Neural crest cell (in vitro differentiated cells): ENCODE measurements at regions not wholly inside any gene's neighbourhood (a gene's known extent, or its start where the extent isn't known, plus 50 kb on each side); places are given as distances from the start of the nearest gene placed in this dataset.

Source experiments
- DNase-seq: peaks from one replicate; pipeline ENCODE4 v3.0.0; 2021; ENCODE audit warnings: low read depth, mixed read lengths, low spot score
- H3K27ac Mint-ChIP-seq: one replicate; pipeline ENCODE4 v1.8.0; 2021; ENCODE audit warnings: mild to moderate bottlenecking, mixed read lengths; ENCODE audit not compliant: unreplicated experiment
- H3K27me3 Mint-ChIP-seq: 2 replicates; pipeline ENCODE4 v1.8.0; 2021; ENCODE audit warnings: low read depth, mild to moderate bottlenecking, mixed read lengths
- H3K36me3 Mint-ChIP-seq: 2 replicates; pipeline ENCODE4 v1.8.0; 2021; ENCODE audit warnings: low read depth, mild to moderate bottlenecking, mixed read lengths
- H3K4me1 Mint-ChIP-seq: 2 replicates; pipeline ENCODE4 v1.8.0; 2021; ENCODE audit warnings: mixed read lengths
- H3K4me3 Mint-ChIP-seq: one replicate; pipeline ENCODE4 v1.8.0; 2021; ENCODE audit warnings: mild to moderate bottlenecking, mixed read lengths
- H3K9me3 Mint-ChIP-seq: 2 replicates; pipeline ENCODE4 v1.8.0; 2021; ENCODE audit warnings: mixed read lengths
- CTCF ChIP-seq: fragments of 200-600 bp; sonication (generic); conservative IDR thresholded peaks from 2 replicates; pipeline ENCODE4 v1.5.0; 2021; ENCODE audit warnings: antibody characterized with exemption, mild to moderate bottlenecking

DNA sequence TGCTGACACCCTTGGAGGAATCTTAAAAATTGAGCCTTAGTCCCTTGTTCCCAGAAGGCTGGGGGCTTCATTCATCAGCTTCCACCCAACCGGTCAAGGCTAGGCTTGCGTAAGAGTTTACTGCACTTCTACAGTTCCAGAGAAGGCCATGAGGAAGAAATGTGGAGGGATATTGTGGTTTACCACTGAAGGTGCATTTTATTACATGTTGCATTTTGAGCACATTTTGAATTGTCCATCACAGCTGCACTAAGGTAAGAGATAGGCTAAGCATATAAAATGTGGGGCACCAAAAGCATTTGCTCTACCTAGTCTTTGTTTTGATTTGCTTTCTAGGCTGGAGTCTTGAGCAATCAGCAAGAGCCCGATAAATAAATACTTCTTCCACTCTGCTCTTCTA is 167.1 kb upstream of the PAPPA start:
- no peak overlapping the region for H3K27ac Mint-ChIP-seq
- no peaks in the 10 kb centered on the region for H3K36me3 Mint-ChIP-seq
- TF ChIP-seq CTCF: no peak
- no peak overlapping the region for H3K4me3 Mint-ChIP-seq
- no peak for DNase-seq
- no peaks in the 10 kb centered on the region for H3K4me1 Mint-ChIP-seq
- no peaks in the 10 kb centered on the region for H3K9me3 Mint-ChIP-seq
- no peaks in the 10 kb centered on the region for H3K27me3 Mint-ChIP-seq

GRCh38 chr9:115988701-115989100 is 164.9 kb upstream of the PAPPA start:
- H3K4me3 Mint-ChIP-seq: no peak overlapping the region

GRCh38 chr9:115989831-115990230 is 163.8 kb upstream of the PAPPA start:
- H3K4me3 Mint-ChIP-seq: no peak overlapping the region
- no peak overlapping the region for H3K27ac Mint-ChIP-seq
- no peak for TF ChIP-seq CTCF
- no peaks in the 10 kb centered on the region for H3K9me3 Mint-ChIP-seq
- no peak for DNase-seq
- no peaks in the 10 kb centered on the region for H3K36me3 Mint-ChIP-seq
- no peaks in the 10 kb centered on the region for H3K4me1 Mint-ChIP-seq
- no peaks in the 10 kb centered on the region for H3K27me3 Mint-ChIP-seq

More at GRCh38 chr9:115988701-115989100, 164.9 kb upstream of the PAPPA start:
- no peak for TF ChIP-seq CTCF
- H3K27ac Mint-ChIP-seq: no peak overlapping the region
- H3K9me3 Mint-ChIP-seq: no peaks in the 10 kb centered on the region
- no peaks in the 10 kb centered on the region for H3K27me3 Mint-ChIP-seq
- no peaks in the 10 kb centered on the region for H3K36me3 Mint-ChIP-seq
- no peak for DNase-seq
- no peaks in the 10 kb centered on the region for H3K4me1 Mint-ChIP-seq

DNA sequence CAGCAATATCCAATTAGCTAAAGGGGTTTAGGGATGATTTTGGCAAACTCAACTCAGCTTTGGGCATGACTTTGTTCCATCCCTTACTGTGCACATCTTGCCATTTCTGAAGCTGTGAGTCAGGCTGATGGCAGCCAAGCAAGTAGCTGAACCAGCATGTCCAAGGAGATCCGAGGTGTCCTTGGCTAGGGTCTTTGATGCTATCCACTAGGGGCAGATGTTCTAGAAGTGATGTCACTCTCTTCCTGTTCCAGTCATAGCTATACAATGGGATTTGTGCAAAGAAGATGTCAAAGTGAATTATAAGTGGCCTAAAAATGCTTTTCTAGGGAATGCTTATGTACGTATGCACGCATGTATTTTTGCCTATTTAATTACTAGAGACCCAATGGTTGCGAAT is 160.8 kb upstream of the PAPPA start:
- Mint-ChIP-seq H3K27ac (no peak overlapping the region), H3K4me3 (no peak overlapping the region), H3K4me1 (no peaks in the 10 kb centered on the region), H3K27me3 (no peaks in the 10 kb centered on the region), H3K36me3 (no peaks in the 10 kb centered on the region), H3K9me3 (no peaks in the 10 kb centered on the region)
- TF ChIP-seq CTCF: no peak
- DNase-seq: no peak

- Mint-ChIP-seq H3K4me1 (no peaks in the 10 kb centered on the region), H3K27ac (no peak overlapping the region), H3K36me3 (no peaks in the 10 kb centered on the region), H3K4me3 (no peak overlapping the region), H3K27me3 (no peaks in the 10 kb centered on the region), H3K9me3 (peaks cover 6% of the 10 kb centered on the region)
- no peak for TF ChIP-seq CTCF
- no peak for DNase-seq
Observed at GRCh38 chr9:115997923-115998322, 155.7 kb upstream of the PAPPA start.

DNA sequence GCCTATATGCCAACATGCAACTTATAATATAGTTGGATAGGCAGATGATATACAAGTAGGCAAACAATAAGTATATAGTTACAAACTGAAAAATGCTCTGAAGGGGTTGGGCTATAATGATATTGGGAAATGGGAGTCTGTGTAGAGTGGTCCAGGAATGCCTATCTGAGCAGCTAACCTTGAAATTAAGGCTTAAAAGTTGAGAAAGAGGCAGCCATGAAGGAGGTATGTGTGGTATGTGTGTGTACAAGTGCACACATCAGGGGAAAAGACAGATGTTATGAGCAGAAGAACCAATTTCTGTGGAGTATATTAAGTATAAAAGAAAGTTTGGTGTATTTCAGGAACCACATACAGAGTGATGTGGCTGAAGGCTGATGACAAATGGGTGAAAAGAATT is 154.9 kb upstream of the PAPPA start:
- no peak overlapping the region for H3K27ac Mint-ChIP-seq
- H3K27me3 Mint-ChIP-seq: no peaks in the 10 kb centered on the region
- TF ChIP-seq CTCF: no peak
- peaks cover 6% of the 10 kb centered on the region for H3K9me3 Mint-ChIP-seq
- H3K4me3 Mint-ChIP-seq: no peak overlapping the region
- H3K4me1 Mint-ChIP-seq: no peaks in the 10 kb centered on the region
- no peak for DNase-seq
- no peaks in the 10 kb centered on the region for H3K36me3 Mint-ChIP-seq
